GM10266 (cell line): ENCODE measurements at regions not wholly inside any gene's neighbourhood (a gene's known extent, or its start where the extent isn't known, plus 50 kb on each side); places are given as distances from the start of the nearest gene placed in this dataset.
"Not testable (repeated sequence)": the region's sequence is repeated elsewhere in the genome, so short reads cannot be mapped to it uniquely, and the experiment has no call there.

Experiments used
- DNase-seq: peaks from one replicate; pipeline ENCODE4 v3.0.0; 2012; ENCODE audit errors: extremely low spot score
- CTCF ChIP-seq: IDR thresholded peaks from 2 replicates; pipeline ENCODE4 v1.5.1; 2012; ENCODE audit warnings: mild to moderate bottlenecking, low read depth; ENCODE audit not compliant: control insufficient read depth, insufficient read depth; ENCODE audit errors: missing control alignments

GRCh38 chr16:35788381-35788780 lies 2329.0 kb downstream of the TP53TG3F start:
- TF ChIP-seq CTCF: no peak
- no peak for DNase-seq

GRCh38 chr16:35792516-35793285 lies 2333.3 kb downstream of the TP53TG3F start:
- no peak for DNase-seq
- no peak for TF ChIP-seq CTCF

- DNase-seq: no peak
- TF ChIP-seq CTCF: no peak
Observed at GRCh38 chr16:35793601-35794000, 2334.2 kb downstream of the TP53TG3F start.

GRCh38 chr16:35794896-35795295 lies 2335.5 kb downstream of the TP53TG3F start:
- DNase-seq: no peak
- no peak for TF ChIP-seq CTCF

GRCh38 chr16:35795361-35796029 lies 2336.1 kb downstream of the TP53TG3F start:
- TF ChIP-seq CTCF: no peak
- no peak for DNase-seq

GRCh38 chr16:35797811-35798210 lies 2338.4 kb downstream of the TP53TG3F start:
- DNase-seq: no peak
- TF ChIP-seq CTCF: no peak

- DNase-seq: no peak
- TF ChIP-seq CTCF: no peak
Observed at GRCh38 chr16:35798885-35799426, 2339.5 kb downstream of the TP53TG3F start.

- DNase-seq: not testable (repeated sequence)
Observed at GRCh38 chr16:35804465-35804864, 2345.1 kb downstream of the TP53TG3F start.
